GM18517 (cell line): ENCODE measurements at regions not wholly inside any gene's neighbourhood (a gene's known extent, or its start where the extent isn't known, plus 50 kb on each side); places are given as distances from the start of the nearest gene placed in this dataset.

Experiments
- ATAC-seq: cut with Tn5 transposase; IDR thresholded peaks from one replicate; pipeline ENCODE4 v1.9.1; 2021; ENCODE audit warnings: mild to moderate bottlenecking, moderate library complexity; ENCODE audit not compliant: unreplicated experiment

DNA sequence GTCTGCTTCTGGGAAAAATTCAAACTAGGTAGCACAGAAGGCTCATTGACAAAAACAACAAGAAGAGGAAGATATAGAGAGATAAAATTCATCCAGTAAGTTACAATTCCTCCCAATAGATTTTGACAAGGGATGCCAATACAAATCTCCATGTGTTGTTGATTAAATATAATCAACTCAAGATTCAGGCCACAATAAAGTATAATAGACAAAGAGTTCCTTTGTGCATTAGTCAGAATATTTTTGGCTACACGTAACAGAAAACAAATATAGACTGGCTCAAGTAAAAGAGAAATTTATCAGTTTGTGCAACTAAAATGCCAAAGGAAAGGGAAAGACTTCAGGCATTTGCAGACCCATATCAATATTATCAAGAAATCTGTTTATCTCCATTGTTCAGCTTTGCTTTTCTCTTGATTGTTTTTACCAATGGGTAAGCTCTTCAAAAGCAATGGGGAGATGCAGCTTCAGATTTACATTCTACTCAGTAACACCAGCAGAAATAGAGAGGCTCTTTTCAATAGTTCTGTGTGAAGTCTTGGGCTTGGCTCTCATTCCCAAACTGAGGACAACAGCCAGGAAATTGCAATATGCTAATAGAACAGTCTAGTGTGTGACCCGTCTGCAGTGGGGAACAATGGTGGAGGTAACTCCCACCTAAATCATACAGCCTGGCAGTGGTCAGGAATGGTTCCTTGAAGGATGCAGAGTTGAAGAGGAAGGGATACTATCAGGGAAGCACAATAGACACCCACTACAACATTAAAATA lies 77.6 kb upstream of the PROK2 start:
- ATAC-seq = no peak

- ATAC-seq = no peak
These were observed 74.2 kb upstream of the PROK2 start for GRCh38 chr3:71859123-71859519.

DNA sequence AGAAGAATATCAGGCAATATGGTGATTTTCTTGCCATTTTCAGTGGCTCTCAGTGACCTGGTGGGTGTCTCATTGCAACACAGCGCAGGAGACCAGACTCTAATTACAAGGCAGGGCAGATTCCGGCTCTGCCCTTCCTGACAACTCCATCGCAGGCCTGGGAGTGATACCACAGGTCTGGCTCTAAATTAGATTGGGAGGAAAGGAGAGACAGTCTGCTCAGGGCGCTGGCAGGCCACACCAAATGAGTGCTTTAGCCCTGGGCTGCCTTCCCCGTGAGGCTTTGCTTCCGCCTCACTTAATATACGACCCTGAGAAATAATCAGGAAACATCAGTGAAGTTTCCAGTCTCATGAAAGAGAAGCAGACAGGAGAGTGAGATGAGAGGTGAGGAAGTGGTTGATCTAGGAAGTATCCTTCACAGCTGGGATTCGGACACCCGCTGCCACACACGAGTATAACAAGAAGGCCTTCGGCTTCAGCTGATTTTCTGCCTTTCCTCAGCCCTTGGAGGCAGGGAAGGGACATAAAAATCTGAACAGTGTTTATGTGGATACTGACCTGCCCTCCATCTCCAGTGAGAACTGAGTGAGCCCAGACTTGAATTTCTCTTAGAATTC lies 73.7 kb upstream of the PROK2 start:
- no peak for ATAC-seq

DNA sequence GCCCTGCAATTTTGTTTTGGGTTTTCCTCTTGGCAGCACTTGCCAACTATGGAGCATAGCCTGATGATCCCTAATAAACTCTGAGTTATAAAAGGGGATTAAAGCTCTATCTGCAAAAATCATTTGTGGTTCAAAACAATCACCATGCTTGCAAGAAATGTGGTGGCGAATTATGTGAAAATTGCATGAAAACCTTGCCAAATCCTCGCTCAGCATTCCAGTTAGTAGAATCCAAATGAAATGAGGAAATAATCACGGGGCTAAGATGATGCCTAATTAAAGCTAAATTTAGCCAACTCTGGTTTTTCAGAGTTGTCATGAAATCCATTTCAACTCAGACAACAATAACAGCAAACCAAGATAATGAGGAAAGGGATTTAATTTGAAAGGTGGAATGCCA lies 73.0 kb upstream of the PROK2 start:
- no peak for ATAC-seq

DNA sequence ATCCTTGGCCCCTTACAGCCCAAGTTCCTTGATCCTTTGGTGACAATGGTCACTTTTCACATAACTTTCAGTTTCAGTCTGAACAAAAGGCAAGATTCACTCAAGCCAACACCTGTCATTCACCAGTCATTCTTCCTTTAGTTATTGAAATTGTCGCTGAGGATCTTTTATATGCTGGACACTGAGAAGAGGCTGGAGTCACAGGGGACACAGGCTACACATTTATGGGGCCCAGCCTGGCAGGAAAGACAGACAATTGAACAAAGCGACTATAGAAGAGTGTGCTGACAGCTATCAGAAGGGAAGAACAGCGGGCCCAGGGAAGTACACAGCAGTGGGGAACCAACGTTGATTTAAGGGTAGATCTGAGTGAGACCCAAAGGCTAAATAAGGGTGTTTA lies 69.8 kb upstream of the PROK2 start:
- ATAC-seq = no peak

DNA sequence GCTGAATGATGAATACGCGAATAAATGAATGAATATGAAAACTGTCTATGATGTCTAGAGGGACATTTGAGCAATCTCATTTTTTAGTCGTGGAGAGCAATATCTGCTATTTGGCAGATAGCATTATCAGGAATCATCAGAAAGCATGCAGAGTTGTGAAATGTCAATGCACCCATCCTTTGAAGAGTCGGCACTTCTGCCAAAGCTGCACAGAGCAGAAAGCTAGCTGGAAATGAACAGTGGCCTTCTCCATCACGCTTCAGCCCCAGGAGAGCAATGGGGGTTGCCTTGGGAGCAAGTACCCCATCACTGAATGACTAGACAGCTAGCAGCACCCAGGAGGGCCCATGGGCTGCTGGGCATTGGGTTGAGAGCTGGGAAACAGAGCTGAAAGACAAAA lies 69.1 kb upstream of the PROK2 start:
- no peak for ATAC-seq

DNA sequence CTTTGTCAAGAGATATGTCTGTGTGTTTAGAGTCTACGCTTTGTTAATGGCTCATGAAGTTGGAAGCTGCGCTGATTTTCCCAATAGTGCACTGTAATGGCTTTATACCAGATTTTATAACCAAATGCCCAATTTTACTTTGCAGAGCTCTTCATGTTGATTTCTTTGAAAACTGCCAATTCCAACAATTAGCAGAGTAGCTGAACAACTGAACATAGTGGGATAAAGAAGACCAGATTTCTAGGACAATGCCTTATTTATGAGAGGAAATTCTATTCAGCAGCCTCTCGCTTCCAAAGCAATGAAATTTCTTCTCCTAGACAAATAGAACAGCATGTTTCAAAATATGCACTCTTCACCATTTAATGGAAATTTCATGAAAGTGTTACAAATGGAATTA lies 66.9 kb upstream of the PROK2 start:
- ATAC-seq = no peak

DNA sequence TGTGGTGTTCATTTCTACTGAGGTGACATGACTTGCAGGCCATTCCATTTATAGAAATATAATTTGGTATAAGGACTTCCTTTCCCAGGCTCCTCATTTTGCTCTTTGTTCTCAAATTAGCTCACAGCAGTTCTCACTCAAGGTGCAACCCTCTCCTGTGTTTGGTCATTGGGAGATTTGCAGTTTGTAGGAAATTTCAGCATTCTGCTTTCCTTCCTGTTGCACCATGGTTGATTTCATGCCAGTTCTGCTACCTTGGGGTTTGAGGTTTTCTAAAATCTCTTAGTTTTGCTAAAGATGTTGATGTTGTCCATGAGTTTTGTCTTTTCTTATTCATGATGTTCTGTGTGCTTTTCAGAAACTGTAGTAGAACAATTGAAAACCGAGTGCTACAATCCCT lies 65.7 kb upstream of the PROK2 start:
- no peak for ATAC-seq

- no peak for ATAC-seq
These were observed 64.7 kb upstream of the PROK2 start for GRCh38 chr3:71849681-71850080.

DNA sequence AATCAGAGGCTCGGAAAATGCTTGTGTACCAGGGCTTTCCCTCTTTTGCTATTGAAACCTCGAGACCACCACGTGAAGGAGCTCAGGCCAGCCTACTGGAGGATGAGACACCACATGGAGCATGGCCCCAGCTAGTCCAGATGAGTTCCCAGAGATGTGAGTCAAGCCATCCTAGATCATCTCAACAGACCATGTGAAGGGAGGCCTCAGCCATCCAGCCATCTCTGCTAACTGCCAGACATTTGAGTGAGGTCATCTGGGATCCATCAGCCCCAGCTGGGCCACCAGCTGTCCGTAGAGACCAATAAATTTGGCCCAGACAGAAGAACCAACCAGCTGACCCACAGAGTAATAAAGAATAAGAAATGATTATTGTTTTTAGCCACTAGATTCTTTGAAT lies 62.8 kb upstream of the PROK2 start:
- no peak for ATAC-seq

DNA sequence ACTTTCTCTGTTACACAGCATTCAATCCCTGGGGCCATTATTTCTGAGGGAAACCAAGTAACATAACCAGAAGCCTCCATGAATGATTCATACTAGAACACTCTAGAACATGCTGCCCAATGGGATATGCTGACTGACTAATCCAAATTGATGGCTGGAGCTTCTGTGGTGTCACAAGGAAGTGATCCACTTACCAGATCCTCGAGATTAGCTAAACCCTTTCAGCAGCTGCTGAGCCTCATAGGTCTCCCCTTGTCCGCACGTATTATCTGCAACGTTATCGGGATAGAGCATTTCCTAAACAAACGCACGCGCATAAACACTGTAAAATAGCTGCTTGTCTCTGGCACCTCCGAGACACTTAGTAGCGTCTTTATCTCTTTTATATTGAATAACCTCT lies 61.2 kb upstream of the PROK2 start:
- ATAC-seq = no peak

DNA sequence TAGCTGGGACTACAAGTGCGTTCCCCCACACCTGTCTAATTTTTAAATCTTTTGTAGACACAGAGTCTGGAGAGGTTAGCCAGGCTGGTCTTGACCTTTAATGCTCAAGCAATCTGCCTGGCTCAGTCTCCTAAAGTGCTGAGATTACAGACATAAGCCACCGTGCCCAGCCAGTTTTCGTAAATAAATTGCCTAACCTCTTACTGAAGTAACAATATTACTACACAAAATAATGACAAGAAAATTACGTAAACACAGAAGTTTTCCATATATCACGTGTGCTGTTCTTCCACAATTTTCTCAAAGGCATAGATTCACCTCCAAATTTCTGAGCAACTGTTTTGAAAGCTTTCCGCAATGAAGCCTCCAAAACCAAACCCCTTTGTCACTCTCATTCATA lies 58.1 kb upstream of the PROK2 start:
- no peak for ATAC-seq

- no peak for ATAC-seq
These were observed 53.5 kb upstream of the PROK2 start for GRCh38 chr3:71838406-71838805.
